ENCODE measurements at regions not wholly inside any gene's neighbourhood (a gene's known extent, or its start where the extent isn't known, plus 50 kb on each side); places are given as distances from the start of the nearest gene placed in this dataset.
"Not testable (repeated sequence)": the region's sequence is repeated elsewhere in the genome, so short reads cannot be mapped to it uniquely, and the experiment has no call there.

DNA sequence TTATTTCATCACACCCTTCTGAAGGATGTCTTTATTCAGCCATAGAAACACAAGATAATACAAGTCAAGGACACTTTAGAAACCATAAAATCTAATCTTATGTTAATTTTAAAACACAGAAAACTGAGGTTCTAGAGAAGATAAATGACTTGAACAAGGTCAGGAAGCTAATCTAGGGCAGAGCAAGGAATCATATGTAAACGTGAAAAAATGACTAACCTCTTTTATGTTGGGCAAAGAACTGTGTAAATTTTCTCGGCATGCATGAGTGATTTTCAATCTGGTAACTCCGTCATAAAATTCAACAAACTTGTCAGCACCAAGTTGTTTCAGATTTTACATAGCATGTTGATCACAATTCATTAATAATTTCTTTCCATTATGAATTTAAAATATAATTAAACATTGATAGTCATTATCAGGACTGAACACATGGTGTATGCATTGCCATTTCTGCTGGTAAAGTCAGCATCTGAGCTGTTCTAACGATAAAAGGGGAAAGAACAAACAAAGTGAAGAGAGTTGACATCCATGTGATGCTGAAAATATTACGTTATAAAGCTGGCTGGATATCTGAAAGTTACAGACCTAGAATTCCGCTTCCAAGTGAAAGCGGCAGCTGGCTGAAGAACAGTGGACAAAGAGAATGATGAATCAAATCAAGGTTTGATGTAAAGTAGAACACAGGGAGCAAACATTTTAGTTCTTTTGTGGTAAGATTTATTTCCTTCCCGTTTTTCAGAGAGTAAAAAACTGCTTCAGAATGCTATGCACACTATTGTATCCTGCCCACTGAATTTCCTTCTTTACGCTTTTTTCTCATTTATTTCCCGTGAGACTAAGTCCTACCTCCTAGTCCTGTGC lies 1037.4 kb upstream of the TMPRSS15 start:
- DNase-seq = no peak

DNA sequence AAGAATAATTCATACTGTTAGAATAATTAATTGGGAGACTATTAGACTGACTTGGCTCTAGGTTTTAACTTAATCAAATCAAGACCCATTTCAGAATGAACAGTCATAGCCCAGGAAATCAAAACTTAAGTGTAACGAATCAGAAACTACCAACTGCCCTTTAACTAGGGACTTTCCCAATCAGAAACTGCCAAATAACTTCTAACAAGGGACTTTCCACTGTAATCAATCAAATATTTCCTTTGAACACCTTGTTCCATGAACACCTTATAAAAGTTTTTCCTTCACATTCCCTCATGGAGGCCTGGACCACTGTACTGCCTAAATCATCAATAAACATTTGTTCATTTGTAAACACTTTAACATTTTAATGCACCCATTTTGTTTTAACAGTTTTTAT lies 1054.7 kb upstream of the TMPRSS15 start:
- no peak for DNase-seq

DNA sequence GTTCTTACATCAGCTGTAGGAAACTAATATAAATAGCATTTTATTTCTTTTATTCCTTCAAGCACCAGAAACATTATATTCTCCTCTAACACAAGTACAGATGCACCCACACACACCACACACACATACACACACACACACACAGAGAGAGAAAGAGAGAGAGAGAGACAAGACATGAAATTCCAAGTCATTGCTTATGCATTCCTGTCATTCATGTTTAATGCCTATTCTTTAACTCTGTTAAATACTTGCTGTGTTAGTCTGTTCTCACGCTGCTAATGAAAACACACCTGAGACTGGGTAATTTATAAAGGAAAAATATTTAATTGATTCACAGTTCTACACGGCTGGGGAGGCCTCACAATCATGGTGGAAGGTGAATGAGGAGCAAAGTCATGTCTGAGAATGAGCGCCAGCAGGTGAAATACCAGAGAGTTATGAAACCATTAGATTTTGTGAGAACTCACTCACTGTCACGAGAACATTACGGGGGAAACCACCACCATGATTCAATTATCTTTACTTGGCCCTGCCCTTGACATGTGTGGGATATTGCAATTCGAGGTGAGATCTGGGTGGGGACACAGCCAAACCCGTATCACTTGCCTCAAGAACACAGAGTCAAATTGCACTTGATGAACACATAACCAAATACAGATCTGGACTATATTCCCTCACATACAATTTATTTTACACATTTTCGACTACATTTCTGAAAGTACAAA lies 1058.1 kb upstream of the TMPRSS15 start:
- DNase-seq = no peak

DNA sequence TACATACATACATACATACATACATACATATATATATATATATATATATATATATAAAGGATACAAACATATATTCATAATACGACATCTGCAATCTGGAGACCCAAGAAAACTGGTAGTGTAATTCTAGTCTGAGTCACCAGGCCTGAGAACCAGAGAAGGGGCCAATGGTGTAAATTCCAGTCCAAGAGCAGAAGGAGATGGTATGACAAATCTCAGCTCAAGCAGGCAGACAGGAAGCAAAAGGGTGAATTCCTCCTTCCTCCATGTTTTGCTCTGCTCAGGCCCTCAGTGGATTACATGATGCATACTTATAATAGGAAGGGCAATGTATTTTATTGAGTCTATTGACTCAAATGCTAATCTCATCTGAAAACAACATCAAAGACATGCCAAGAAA lies 1060.4 kb upstream of the TMPRSS15 start:
- no peak for DNase-seq

DNA sequence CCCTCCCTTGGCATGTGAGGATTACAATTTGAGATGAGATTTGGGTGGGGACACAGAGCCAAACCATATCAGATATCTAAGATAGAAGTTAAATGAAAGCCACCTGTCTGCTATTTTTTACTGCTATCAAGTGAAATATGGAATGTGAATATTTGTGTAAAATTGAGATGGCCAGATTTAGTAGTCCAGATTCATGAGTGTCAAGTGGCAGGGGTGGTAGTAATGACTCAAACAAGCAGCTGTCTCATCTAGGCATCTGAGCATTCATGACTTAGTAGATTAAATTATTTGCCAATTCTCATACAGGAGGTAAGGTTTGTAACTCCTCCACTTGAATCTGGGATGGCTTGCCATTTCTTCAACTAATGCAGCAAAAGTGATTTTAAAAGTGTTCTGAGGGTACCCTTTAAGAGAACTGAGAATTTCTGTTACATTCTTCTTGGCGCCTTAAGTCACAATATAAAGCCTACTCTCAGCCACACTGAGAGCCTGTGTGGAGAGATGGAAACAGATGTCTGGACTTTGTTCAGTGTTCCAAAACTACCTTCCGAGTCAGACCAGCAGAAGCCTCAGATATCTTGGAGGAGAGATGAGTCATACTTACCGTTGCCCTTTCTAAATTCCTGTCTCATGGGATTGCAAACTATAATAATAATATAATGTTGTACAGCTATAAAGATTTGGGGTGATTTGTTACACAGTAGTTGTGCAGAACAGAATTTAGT lies 1065.6 kb upstream of the TMPRSS15 start:
- DNase-seq = no peak

DNA sequence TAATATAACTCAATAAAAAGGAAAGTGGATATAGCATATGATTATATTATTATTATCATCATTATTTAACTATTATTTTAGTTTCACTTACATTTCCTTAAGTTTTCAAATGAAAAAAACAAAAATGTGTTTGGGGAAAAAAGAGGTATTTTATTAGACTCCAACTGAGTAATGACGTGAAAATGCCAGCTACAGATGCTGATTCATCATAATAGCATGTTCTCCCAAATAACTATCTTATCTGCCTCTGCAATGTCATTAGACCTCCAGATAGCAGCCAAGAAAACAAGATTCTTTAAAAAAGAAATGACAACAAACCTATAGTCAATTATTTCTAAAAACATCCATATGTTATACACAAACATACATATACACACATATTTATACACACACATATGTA lies 1071.9 kb upstream of the TMPRSS15 start:
- DNase-seq = no peak

DNA sequence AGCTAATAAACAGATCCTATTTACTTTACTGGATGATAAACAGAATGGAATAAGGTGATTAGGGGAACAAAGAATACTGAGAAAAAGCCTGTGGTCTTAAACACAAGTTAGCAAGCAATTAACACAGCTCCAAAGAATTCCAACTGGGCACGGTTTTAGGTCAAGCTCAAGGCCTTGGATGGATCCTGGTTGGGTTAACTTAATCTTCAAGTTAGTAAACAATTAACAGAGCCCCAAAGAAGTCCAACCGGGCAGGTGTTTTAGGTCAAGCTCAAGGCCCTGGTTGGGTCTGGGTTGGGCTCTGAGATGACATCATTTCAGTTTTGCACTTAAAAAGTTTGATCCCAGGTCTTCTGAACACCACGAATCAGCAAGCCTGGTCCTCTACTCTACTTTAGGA lies 1086.3 kb upstream of the TMPRSS15 start:
- DNase-seq = no peak

DNA sequence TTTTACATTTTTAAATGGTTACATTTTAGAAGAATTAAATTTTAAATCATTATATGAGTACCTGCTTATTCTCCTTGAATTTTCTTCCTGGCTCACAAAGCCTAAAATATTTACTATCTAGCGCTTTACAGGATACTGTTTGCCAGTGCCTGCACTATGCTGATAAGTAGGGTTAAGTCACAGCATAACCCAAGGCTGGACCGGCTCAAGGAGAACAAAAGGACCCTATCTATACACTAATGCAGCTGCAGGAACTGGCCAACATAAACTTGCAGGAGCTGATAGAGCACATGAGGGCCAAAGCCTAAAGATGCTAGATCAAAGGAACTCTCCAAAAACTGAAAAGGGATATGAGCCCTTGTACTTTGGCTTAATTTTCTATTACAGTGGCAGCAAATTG lies 1086.9 kb upstream of the TMPRSS15 start:
- DNase-seq = no peak

DNA sequence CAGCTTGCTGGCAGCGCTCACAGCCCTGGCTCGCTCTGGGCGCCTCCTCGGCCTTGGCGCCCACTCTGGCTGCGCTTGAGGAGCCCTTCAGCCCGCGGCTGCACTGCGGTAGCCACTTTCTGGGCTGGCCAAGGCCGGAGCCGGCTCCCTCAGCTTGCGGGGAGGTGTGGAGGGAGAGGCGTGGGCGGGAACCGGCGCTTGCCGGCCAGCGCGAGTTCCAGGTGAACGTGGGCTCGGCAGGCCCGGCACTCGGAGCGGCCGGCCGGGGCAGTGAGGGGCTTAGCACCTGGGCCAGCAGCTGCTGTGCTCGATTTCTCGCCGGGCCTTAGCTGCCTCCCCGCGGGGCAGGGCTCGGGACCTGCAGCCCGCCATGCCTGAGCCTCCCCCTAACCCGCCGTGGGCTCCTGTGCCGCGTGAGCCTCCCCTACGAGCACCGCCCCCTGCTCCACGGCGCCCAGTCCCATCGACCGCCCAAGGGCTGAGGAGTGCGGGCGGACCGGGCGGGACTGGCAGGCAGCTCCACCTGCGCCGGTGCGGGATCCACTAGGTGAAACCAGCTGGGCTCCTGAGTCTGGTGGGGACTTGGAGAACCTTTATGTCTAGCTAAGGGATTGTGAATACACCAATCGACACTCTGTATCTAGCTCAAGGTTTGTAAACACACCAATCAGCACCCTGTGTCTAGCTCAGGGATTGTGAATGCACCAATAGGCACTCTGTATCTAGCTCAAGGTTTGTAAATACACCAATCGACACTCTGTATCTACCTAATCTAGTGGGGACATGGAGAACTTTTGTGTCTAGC lies 1090.1 kb upstream of the TMPRSS15 start:
- not testable (repeated sequence) for DNase-seq

DNA sequence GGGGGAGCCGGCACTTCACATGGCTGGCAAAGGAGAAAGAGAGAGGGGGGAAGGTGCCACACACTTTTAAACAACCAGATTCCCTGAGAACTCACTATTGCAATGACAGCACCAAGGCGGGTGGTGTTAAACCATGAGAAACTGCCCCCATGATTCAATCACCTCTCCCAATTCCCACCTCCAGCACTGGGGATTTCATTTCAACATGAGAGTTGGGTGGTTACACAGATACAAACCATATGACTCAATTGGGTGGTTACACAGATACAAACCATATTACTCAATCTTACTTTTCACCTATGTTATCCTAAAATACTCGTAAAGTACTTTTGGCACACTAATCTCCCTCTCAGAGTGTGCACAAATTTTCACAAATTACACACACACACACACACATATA lies 1097.5 kb upstream of the TMPRSS15 start:
- no peak for DNase-seq

DNA sequence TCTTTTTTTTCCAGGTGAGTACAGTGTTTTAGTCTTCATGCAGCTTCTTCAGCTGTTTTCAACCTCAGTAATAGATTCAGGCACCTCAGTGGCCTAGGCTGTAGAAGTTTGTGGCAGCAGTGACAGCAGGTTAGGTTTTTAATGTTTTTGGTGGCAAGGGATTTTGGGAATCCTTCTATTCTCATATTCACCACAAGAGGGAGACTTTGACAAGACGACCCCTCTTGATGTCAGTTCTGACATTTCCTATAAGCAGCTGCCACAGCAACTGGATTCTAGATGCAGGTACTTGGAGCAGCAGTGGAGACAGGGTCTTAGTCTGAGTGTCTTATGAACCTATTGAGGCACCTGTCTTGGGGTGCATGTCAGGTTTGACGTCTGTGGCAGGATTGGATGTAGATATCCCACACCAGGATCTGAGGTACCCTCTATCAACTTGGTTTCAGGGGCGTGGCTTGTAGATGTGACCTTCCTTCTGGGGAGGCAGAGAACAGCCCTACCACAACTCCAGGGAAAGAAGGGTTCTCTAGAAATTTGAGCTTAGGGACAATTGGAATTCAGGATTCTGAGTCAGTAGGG lies 1104.2 kb upstream of the TMPRSS15 start:
- peak; percentile 40 for DNase-seq

DNA sequence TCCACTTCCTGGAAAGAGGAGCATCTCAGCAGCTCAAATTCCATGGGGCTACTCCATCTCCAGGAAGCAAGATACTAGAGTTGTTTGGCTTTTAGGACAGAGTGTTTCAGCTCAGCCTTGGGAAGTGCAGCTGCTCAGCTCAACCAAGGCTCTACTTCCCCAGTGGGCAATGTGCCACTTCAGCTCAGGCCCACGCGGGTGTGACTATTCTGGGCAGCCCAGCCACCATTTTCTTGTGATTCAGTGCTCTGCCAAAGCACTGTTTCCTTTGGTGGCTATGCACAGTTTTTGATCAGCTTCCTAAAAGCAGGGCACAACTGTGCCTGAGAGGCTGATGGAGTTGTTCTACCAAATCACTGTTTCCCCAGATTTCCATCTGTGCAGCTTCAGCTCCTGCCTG lies 1104.9 kb upstream of the TMPRSS15 start:
- DNase-seq = no peak

DNA sequence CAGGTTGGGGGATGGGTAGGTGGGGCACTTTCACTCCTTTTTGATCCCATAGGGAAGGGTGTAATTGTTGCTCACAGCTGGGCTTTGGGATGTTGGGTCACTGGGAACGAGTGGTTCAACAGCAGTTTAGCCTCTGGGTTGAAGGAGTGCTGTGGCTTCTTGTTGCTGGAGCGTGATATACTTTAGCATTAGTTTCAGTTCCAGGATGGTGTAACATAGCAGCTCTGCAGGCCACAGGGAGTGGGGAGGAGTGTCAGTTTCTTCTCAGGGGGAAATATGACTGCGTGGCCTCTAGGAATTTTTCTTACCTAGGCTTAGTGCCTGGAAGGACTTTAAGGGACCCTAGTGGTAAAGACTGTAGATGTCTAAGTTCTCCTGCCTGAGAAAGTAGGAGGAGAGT lies 1105.3 kb upstream of the TMPRSS15 start:
- DNase-seq = no peak

DNA sequence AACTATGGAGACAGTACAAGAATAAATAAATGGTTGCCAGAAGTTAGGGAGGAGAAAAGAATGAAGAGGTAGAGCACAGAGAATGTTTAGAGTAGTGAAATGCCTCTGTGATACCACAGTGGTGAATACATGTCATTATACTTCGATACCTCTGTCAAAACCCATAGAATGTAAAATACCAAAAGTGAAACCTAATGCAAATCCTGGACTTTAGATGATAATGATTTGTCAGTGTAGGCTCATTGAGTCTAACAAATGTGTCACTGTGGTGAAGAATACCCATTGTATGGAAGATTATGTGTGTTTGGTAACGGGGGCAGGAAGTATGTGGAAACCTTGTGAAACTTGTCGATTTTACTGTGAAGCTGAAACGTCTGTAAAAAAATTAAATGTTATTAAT lies 1106.5 kb upstream of the TMPRSS15 start:
- DNase-seq = no peak

DNA sequence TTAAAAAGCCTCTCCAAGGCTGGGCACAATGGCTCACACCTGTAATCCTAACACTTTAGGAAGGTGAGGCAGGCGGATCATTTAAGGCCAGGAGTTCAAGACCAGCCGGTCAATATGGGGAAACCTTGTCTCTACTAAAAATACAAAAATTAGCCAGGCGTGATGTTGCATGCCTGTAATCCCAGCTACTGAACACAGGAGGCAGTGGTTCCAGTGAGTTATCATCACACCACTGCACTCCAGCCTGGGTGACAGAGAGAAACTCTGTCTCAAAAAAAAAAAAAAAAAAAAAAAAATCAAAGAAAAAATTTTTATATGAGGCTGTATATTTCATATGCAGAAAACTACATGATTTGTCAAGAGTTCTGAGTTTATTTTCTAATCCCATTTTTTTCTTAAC lies 1107.1 kb upstream of the TMPRSS15 start:
- DNase-seq = no peak

DNA sequence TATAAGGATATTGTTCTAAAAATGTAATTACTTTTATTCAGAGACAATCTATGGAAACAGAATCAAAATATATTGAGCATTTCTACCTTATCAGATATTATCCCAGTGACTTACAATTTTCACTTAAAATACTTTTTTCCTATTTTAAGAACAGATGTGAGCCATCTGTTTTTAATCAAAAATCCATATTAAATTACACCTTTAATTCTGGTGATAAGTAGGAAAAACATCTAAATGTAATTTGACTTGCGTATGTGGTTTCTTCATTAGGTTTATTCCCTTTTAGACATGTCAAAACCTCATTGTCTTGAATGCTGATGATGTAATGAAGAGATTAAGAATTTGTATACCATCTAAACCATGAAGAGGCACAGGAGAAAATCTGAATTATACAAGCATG lies 1118.8 kb upstream of the TMPRSS15 start:
- no peak for DNase-seq

DNA sequence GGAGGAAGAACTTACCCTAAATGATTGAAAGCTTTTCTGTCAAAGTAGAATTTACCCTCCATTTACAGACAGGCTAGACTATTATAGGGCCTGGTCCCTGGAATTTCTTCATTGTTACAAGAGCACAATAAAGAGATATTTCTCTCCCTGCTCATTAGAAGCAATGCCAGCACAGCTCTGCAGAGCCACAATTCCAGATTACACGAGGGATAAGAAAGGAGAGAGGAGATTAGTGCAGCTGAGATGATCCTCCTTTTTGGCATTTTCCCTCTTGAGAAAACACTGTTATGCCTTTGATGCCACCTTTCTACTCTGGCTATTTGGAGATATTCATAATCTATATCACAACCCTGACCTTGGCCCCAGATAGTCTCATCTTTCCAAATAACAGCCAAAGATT lies 1119.5 kb upstream of the TMPRSS15 start:
- no peak for DNase-seq

DNA sequence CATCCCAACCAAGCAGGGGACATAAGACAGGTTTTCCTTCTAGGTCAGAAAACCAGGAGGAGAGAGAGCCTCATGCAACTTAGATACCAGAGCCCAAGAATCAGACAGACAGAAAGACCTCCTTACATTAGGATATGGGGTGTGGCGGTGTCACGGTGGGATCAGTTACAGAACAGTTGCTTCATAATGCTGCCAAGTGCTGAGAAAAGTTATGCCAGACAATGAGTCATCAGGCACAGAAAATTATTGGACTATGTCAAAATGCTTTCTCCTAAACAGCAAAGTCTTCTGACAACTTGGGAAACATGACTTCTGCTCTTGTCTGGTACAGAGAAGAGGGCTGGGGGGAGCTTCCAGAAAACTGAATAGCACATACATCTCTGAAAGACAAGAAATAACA lies 1120.2 kb upstream of the TMPRSS15 start:
- DNase-seq = no peak

DNA sequence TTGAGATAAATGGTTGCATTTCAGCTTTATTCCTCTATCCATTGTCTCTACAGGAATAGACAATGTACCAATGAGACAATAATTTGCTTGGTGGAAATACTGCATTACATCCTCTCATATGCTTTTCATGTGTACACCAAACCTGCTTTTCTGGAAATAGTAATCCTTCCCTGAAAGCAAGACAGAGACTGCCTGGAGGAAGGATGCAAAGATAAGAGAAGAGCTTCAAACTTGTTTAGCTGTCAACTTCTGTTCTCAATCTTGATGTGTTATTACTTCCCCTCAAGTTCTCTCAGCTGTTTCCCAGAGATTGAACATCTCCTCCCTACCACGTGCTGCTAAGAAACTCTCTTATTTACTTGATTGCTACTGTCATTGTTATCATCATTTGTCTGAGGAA lies 1125.4 kb upstream of the TMPRSS15 start:
- no peak for DNase-seq

DNA sequence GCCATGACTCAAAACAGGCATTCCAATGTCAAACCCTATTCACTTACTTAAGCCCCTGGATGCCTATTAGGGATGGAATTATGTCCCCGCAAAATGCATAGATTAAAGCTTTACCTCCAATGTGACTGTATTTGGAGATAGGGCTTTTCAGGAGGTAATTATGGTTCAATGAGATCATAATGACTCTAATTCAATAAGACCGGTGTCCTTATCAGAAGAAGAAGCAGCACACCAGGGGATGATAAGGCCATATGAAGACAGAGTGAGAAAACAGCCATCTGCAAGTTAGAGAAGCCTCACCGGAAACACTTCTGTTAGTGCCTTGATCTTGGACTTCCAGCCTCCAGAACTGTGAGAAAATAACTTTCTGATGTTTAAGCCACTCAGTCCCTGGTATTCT lies 1131.8 kb upstream of the TMPRSS15 start:
- no peak for DNase-seq

DNA sequence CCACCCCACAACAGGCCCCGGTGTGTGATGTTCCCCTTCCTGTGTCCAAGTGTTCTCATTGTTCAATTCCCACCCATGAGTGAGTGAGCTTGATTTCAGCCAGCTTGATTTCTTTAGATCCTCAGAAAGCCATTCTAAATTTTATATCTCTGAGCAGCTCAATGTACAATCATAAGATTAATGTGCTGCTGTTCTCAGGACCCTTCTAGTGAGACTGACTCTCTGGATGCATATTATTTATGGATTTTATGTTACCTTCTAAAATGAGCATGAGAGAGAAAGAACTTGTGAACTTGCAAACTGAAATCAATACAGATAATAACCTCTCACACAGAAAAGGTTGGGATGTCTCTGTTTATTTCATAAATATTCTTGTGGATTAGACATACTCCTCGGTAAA lies 1133.5 kb upstream of the TMPRSS15 start:
- DNase-seq = no peak

DNA sequence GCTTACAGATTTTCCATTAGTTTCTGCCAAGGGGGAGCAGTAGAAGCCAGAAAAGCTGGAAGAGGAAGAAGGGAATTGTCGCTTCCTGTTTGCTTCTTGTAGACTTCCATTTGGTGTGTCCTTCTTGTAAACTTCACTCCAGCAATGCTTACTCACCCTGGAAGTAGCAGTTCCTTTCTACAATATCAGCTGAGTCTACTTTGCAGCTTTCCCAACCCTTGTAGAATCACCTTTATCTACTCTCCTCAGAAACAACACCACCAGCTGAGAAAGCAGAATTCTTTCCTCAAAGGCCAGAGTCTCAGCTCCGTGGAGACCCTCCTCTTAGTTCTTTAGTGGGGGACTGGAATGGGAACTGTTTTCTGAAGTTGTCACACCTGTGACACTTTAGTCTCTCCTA lies 1136.7 kb upstream of the TMPRSS15 start:
- no peak for DNase-seq

DNA sequence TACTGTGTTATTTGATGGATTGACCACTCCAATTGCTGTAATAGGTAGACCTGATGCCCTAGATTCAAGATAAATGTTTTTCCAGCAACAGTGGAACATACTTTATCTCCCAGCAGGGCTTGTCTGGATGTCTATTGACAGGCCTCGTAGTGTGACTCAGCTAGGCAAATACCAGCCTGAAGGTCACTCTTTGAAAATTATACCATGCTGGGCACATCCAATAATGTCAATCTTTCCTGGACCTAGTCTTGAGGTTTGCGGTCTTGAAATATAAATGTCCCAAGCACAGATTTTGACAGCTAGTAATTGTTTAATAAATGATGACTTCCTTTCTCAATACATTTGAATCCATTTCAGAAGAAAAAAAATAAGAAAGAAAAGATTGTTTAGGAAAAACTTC lies 1138.0 kb upstream of the TMPRSS15 start:
- DNase-seq = no peak
